ENCODE measurements at regions not wholly inside any gene's neighbourhood (a gene's known extent, or its start where the extent isn't known, plus 50 kb on each side); places are given as distances from the start of the nearest gene placed in this dataset.
A peak's percentile ranks its signal among the peaks of the same experiment; 100 is the strongest.

DNA sequence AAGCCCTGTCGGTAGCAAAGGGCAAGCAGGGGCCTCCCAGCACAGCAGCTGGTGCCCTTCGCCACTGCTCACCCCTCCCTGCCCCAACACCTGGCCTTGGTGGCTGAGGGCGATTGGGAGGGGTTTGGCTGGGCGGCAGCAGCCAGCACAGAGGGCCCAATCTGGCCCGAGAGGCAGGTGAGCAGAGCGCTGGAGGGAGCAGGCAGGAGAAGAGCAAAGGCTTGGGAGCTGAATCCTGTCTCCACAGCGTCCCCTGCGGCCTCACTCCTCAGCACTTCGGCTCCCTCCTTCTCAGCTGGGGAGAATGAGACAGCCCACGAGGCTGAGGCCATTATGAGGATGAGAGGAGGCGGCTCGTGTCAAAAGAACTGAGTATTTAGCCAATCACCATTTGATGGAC is 74.9 kb upstream of the TAF1B start:
- FAIRE-seq = no peak
- DNase-seq (ENCODE audit: insufficient read length, low spot score) = no peak

DNA sequence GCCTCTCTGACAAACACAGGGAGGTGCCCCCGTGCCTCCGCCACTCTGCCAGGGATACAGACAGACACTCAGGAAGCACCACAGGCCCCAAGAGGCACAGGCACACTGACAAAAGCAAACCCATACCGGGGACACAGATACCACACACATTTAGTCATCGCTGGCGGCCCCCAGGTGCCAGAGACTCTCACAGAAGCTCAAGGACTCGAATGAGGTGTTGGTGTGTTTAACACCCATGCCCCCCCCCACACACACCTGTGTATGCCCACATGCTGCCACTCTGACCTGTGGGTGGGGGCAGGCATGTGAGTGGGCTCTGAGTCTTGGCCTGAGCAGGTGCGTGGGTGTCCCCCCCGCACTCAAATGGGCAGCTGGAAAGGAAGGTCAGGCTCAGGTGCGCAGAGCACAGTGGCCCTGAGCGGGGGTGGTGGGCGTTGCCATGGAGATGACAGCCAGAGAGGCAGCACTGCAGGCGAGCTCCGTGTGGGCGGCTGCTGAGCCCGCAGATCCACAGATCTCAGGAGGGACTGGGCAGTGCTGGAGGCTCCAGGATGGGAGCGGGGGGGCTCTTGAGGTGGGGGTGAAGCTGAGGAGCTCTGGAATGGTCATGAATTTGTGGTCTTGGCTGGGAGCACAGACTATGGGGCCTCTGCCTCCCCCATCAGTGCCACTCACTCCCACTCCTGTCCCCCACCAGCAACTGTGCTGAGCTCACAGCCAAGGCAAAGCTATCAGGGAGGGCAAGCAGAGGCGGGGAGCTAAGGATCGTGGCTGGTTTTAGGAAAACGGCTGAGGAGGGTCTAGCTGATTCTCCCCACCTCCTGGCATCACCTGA is 73.9 kb upstream of the TAF1B start:
- DNase-seq (ENCODE audit: insufficient read length, low spot score) (no peak), FAIRE-seq (no peak)
- TF ChIP-seq, protein P1, sequence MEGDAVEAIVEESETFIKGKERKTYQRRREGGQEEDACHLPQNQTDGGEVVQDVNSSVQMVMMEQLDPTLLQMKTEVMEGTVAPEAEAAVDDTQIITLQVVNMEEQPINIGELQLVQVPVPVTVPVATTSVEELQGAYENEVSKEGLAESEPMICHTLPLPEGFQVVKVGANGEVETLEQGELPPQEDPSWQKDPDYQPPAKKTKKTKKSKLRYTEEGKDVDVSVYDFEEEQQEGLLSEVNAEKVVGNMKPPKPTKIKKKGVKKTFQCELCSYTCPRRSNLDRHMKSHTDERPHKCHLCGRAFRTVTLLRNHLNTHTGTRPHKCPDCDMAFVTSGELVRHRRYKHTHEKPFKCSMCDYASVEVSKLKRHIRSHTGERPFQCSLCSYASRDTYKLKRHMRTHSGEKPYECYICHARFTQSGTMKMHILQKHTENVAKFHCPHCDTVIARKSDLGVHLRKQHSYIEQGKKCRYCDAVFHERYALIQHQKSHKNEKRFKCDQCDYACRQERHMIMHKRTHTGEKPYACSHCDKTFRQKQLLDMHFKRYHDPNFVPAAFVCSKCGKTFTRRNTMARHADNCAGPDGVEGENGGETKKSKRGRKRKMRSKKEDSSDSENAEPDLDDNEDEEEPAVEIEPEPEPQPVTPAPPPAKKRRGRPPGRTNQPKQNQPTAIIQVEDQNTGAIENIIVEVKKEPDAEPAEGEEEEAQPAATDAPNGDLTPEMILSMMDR (IDR thresholded peaks at IDR 0.05; ENCODE audit: insufficient read depth, missing control alignments) = no peak

More for the DNA sequence above, 74.9 kb upstream of the TAF1B start:
- TF ChIP-seq, protein P1 (IDR thresholded peaks at IDR 0.05; ENCODE audit: insufficient read depth, missing control alignments) = peak; percentile 21

DNA sequence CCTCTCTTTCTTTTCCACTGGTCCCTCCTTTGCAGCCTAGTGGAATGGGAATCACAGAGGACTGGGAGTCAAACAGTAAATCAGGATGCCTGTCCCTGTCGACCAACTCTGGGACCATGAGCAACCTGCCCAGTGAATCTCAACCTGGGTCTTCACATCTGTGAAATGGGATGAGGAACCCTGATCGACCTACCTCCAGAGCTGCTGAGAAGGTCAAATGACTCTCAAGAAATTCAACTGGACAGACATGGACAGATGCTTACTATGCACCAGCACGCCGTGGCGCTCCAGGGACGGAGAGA is 73.3 kb upstream of the TAF1B start:
- DNase-seq (ENCODE audit: insufficient read length, low spot score) (no peak), FAIRE-seq (no peak)
- TF ChIP-seq, protein P1 (IDR thresholded peaks at IDR 0.05; ENCODE audit: insufficient read depth, missing control alignments) = no peak

DNA sequence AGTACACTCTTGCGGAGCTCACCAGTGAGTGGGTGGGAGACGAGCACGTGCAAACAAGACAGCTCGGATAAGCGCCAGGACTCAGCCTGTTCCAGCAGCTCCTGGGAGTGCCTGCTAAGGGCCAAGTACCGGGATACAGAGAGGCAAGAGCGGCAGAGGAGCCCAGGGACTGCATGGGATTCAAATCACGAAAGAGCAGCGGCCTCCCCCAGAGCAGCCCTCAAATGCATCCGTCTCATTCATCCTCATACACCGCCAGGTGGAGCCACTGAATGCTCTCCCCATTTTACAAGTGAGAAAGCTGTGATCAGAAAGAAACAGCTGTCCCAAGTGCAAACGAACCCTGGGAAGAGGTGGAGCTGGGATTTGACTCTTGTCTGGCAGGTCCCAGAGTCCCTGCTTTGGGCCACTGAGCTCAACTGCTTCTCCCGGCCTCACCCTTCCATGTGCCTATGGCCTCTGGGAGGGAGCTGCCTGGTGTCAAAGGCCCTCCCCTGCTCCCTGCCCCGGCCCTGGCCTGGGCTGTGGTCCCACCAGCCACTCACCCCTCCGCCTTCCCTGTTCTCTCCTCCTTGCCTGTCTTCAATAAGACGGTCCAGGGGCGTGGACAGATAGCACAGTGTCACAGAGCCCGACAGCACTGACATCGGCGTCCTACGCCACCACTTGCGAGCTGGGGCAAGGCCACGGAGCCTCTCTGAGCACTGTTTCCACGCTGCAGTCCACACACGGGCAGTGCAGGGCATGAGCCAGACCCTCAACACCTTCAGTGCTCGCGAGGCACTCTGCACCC is 72.8 kb upstream of the TAF1B start:
- TF ChIP-seq, protein P1 (IDR thresholded peaks at IDR 0.05; ENCODE audit: insufficient read depth, missing control alignments) = peak; percentile 66
- FAIRE-seq (no peak), DNase-seq (ENCODE audit: insufficient read length, low spot score) (no peak)

DNA sequence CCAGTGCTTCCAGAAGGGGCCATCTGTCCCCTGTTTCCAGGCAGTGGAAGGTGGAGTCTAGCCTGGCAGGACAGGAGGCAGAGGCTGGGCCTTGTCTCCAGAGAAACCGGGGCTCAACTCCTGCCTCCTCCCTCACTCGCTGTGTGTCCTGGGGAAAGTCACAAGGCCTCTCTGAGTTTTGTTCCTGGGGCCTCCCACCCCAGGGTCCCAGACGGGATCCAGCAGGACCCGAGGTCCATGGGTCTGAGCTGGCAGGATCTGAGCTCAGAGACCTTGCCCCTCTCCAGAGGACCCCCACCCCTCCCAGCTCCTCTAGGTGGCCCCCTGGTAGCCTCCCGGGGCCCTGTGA is 72.2 kb upstream of the TAF1B start:
- TF ChIP-seq, protein P1 (IDR thresholded peaks at IDR 0.05; ENCODE audit: insufficient read depth, missing control alignments) = no peak
- FAIRE-seq (no peak), DNase-seq (ENCODE audit: insufficient read length, low spot score) (no peak)

DNA sequence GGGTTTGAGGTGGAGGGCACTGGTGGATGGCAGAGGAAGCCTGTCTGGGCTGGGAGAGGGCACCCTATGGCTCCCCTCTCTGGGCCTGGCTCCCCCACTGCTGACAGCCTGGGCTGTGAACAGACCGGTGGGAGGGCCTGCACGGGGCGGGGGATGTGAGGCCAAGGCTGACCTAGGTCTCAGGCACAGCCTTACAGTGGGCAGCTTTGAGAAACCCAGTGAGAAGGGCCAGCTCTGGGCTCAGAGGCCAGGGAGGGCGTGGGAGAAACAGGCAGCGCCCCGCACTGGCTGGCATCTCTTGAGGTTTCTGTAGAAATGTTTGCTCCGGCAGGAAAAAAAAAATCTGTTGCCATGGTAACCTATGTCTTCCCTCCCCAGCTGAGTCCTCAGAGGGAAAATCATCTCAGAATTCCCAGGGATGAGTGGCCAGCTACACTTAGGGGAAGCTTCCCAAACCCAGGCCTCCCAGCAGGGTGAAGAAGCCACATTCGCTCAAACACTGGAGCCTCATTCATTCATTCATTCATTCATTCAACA is 71.7 kb upstream of the TAF1B start:
- no peak for FAIRE-seq
- no peak for DNase-seq (ENCODE audit: insufficient read length, low spot score)
- TF ChIP-seq, protein P1 (IDR thresholded peaks at IDR 0.05; ENCODE audit: insufficient read depth, missing control alignments) = no peak

Measured in D721Med (cell line).